Ishikawa (cell line): ENCODE measurements at regions not wholly inside any gene's neighbourhood (a gene's known extent, or its start where the extent isn't known, plus 50 kb on each side); places are given as distances from the start of the nearest gene placed in this dataset.

ENCODE experiments used
- CEBPB ChIP-seq: IDR thresholded peaks from 2 replicates; pipeline ENCODE4 v1.6.1; 2012
- CREB1 ChIP-seq: IDR thresholded peaks from 2 replicates; pipeline ENCODE4 v1.6.1; 2012; ENCODE audit warnings: low read depth
- EGR1 ChIP-seq: IDR thresholded peaks from 2 replicates; pipeline ENCODE4 v1.6.1; 2012
- EP300 ChIP-seq: IDR thresholded peaks from 2 replicates; pipeline ENCODE4 v1.6.1; 2012; ENCODE audit warnings: borderline replicate concordance
- FOXM1 ChIP-seq: IDR thresholded peaks from 2 replicates; pipeline ENCODE4 v1.6.1; 2012; ENCODE audit warnings: low read depth, borderline replicate concordance
- MAX ChIP-seq: IDR thresholded peaks from 2 replicates; pipeline ENCODE4 v1.6.1; 2012
- NFIC ChIP-seq: IDR thresholded peaks from 2 replicates; pipeline ENCODE4 v1.6.1; 2012
- RAD21 ChIP-seq: IDR thresholded peaks from 2 replicates; pipeline ENCODE4 v1.6.1; 2012; ENCODE audit warnings: low read depth
- REST ChIP-seq: IDR thresholded peaks from 2 replicates; pipeline ENCODE4 v1.6.1; 2012; ENCODE audit warnings: low read depth, mild to moderate bottlenecking
- TAF1 ChIP-seq: IDR thresholded peaks from 2 replicates; pipeline ENCODE4 v1.6.1; 2012; ENCODE audit warnings: low read depth, mild to moderate bottlenecking
- TCF12 ChIP-seq: IDR thresholded peaks from 2 replicates; pipeline ENCODE4 v1.6.1; 2012; ENCODE audit warnings: low read depth
- TEAD4 ChIP-seq: IDR thresholded peaks from 2 replicates; pipeline ENCODE4 v1.6.1; 2012
- USF1 ChIP-seq: IDR thresholded peaks from 2 replicates; pipeline ENCODE4 v1.6.1; 2012
- YY1 ChIP-seq: IDR thresholded peaks from 2 replicates; pipeline ENCODE4 v1.6.1; 2012; ENCODE audit warnings: low read depth
- ZBTB7A ChIP-seq: IDR thresholded peaks from 2 replicates; pipeline ENCODE4 v1.6.1; 2012; ENCODE audit warnings: low read depth

- TF ChIP-seq CEBPB (no peak), EGR1 (no peak), REST (no peak), MAX (no peak), USF1 (no peak), NFIC (no peak), RAD21 (no peak), TEAD4 (no peak)
Observed at GRCh38 chr22:47448231-47449223, 686.1 kb downstream of the TBC1D22A start.

- no peak for TF ChIP-seq RAD21
- no peak for TF ChIP-seq NFIC
- TF ChIP-seq MAX = no peak
- TF ChIP-seq TCF12 = no peak
- TF ChIP-seq TEAD4 = no peak
Observed at GRCh38 chr22:47446821-47447810, 684.7 kb downstream of the TBC1D22A start.

- TF ChIP-seq USF1 (no peak), FOXM1 (no peak), REST (no peak), CREB1 (no peak), ZBTB7A (no peak), TCF12 (no peak), EGR1 (no peak), TAF1 (no peak), YY1 (no peak), CEBPB (no peak), MAX (no peak), TEAD4 (no peak), EP300 (no peak), NFIC (no peak), RAD21 (no peak)
Observed at GRCh38 chr22:47446331-47446730, 683.9 kb downstream of the TBC1D22A start.

GRCh38 chr22:47445716-47446290, 683.4 kb downstream of the TBC1D22A start:
- TF ChIP-seq EGR1 (no peak), CREB1 (no peak), ZBTB7A (no peak), YY1 (no peak), MAX (no peak), TCF12 (no peak), USF1 (no peak), EP300 (no peak), FOXM1 (no peak)
